ENCODE measurements at regions not wholly inside any gene's neighbourhood (a gene's known extent, or its start where the extent isn't known, plus 50 kb on each side); places are given as distances from the start of the nearest gene placed in this dataset.

GRCh38 chr20:33940666-33941065 is 53.0 kb upstream of the RALY start:
- TF ChIP-seq CTCF (IDR thresholded peaks at IDR 0.05; ENCODE audit: low read depth, low read length) (no peak), EZH2phosphoT487 (IDR thresholded peaks at IDR 0.05; ENCODE audit: low read depth) (no peak)
